Activated CD4-positive, alpha-beta T cell treated with anti-CD3 and anti-CD28 coated beads, Interleukin-2, amount 10 ng/mL, durations not matched to agents 7 days and 5 days (primary cell): ENCODE measurements at regions not wholly inside any gene's neighbourhood (a gene's known extent, or its start where the extent isn't known, plus 50 kb on each side); places are given as distances from the start of the nearest gene placed in this dataset.

Source experiments
- CTCF ChIA-PET: fragments of 350-600 bp; sonication (Branson Sonifier 250); formaldehyde crosslinking; loops from one replicate; lab custom pipeline; 2021; ENCODE audit warnings: antibody characterized with exemption; lab: Charles Lee
- POLR2A ChIA-PET: fragments of 350-600 bp; sonication (Branson Sonifier 250); formaldehyde crosslinking; loops from one replicate; lab custom pipeline; 2021; ENCODE audit warnings: antibody characterized with exemption; lab: Charles Lee
- DNase-seq: peaks from one replicate; pipeline ENCODE4 v3.0.0-alpha.2; 2020
- H3K27ac Mint-ChIP-seq: one replicate; pipeline ENCODE4 v1.8.0; 2021; ENCODE audit warnings: mild to moderate bottlenecking, moderate library complexity, mixed read lengths
- H3K27me3 Mint-ChIP-seq: one replicate; pipeline ENCODE4 v1.8.0; 2021; ENCODE audit warnings: mixed read lengths
- H3K36me3 Mint-ChIP-seq: one replicate; pipeline ENCODE4 v1.8.0; 2021; ENCODE audit warnings: low read depth, mixed read lengths
- H3K4me1 Mint-ChIP-seq: one replicate; pipeline ENCODE4 v1.8.0; 2021; ENCODE audit warnings: mixed read lengths
- H3K4me3 Mint-ChIP-seq: one replicate; pipeline ENCODE4 v1.8.0; 2021; ENCODE audit warnings: mild to moderate bottlenecking, moderate library complexity, mixed read lengths
- H3K9me3 Mint-ChIP-seq: one replicate; pipeline ENCODE4 v1.8.0; 2021; ENCODE audit warnings: mixed read lengths

- H3K27me3 Mint-ChIP-seq = no peaks in the 10 kb centered on the region
- H3K27ac Mint-ChIP-seq = no peak overlapping the region
- CTCF ChIA-PET = no interaction called here
- no peaks in the 10 kb centered on the region for H3K36me3 Mint-ChIP-seq
- no peaks in the 10 kb centered on the region for H3K4me1 Mint-ChIP-seq
- POLR2A ChIA-PET = no interaction called here
- peaks cover 2% of the 10 kb centered on the region for H3K9me3 Mint-ChIP-seq
- H3K4me3 Mint-ChIP-seq = no peak overlapping the region
- no peak for DNase-seq
These were observed 125.0 kb upstream of the EDNRA start for GRCh38 chr4:147355847-147356246.

GRCh38 chr4:147360301-147360700 lies 120.6 kb upstream of the EDNRA start:
- Mint-ChIP-seq H3K36me3 (no peaks in the 10 kb centered on the region), H3K27ac (no peak overlapping the region), H3K27me3 (no peaks in the 10 kb centered on the region), H3K4me1 (no peaks in the 10 kb centered on the region), H3K4me3 (no peak overlapping the region), H3K9me3 (peaks cover 2% of the 10 kb centered on the region)
- CTCF ChIA-PET = no interaction called here
- no peak for DNase-seq
- POLR2A ChIA-PET = no interaction called here

GRCh38 chr4:147361726-147362125 lies 119.2 kb upstream of the EDNRA start:
- Mint-ChIP-seq H3K4me1 (no peaks in the 10 kb centered on the region), H3K27ac (no peak overlapping the region), H3K27me3 (no peaks in the 10 kb centered on the region), H3K9me3 (peaks cover 2% of the 10 kb centered on the region), H3K36me3 (no peaks in the 10 kb centered on the region), H3K4me3 (no peak overlapping the region)
- ChIA-PET CTCF (no interaction called here), POLR2A (no interaction called here)
- DNase-seq = no peak

GRCh38 chr4:147362938-147363337 lies 118.0 kb upstream of the EDNRA start:
- DNase-seq = no peak
- no peaks in the 10 kb centered on the region for H3K27me3 Mint-ChIP-seq
- POLR2A ChIA-PET = no interaction called here
- H3K36me3 Mint-ChIP-seq = no peaks in the 10 kb centered on the region
- H3K4me3 Mint-ChIP-seq = no peak overlapping the region
- no peaks in the 10 kb centered on the region for H3K4me1 Mint-ChIP-seq
- peaks cover 2% of the 10 kb centered on the region for H3K9me3 Mint-ChIP-seq
- H3K27ac Mint-ChIP-seq = no peak overlapping the region
- CTCF ChIA-PET = no interaction called here

GRCh38 chr4:147363514-147363913 lies 117.4 kb upstream of the EDNRA start:
- Mint-ChIP-seq H3K9me3 (peaks cover 2% of the 10 kb centered on the region), H3K4me1 (no peaks in the 10 kb centered on the region), H3K36me3 (no peaks in the 10 kb centered on the region), H3K27ac (no peak overlapping the region), H3K27me3 (no peaks in the 10 kb centered on the region), H3K4me3 (no peak overlapping the region)
- DNase-seq = no peak
- POLR2A ChIA-PET = no interaction called here
- CTCF ChIA-PET = interaction anchor here (0.6 kb wide), 1 partner anchor 713 kb away, joined by 3 read pairs; no protein-coding TSS in a partner anchor

GRCh38 chr4:147365396-147365795 lies 115.5 kb upstream of the EDNRA start:
- no peaks in the 10 kb centered on the region for H3K36me3 Mint-ChIP-seq
- no peaks in the 10 kb centered on the region for H3K9me3 Mint-ChIP-seq
- H3K4me3 Mint-ChIP-seq = no peak overlapping the region
- ChIA-PET POLR2A (no interaction called here), CTCF (no interaction called here)
- no peak for DNase-seq
- no peak overlapping the region for H3K27ac Mint-ChIP-seq
- H3K27me3 Mint-ChIP-seq = no peaks in the 10 kb centered on the region
- H3K4me1 Mint-ChIP-seq = no peaks in the 10 kb centered on the region

- POLR2A ChIA-PET = no interaction called here
These were observed 114.7 kb upstream of the EDNRA start for GRCh38 chr4:147366164-147366563.

GRCh38 chr4:147367891-147368290 lies 113.0 kb upstream of the EDNRA start:
- no peak for DNase-seq
- H3K4me3 Mint-ChIP-seq = no peak overlapping the region
- ChIA-PET POLR2A (no interaction called here), CTCF (no interaction called here)
- H3K9me3 Mint-ChIP-seq = no peaks in the 10 kb centered on the region
- H3K4me1 Mint-ChIP-seq = no peaks in the 10 kb centered on the region
- no peaks in the 10 kb centered on the region for H3K36me3 Mint-ChIP-seq
- H3K27me3 Mint-ChIP-seq = no peaks in the 10 kb centered on the region
- H3K27ac Mint-ChIP-seq = no peak overlapping the region

More at GRCh38 chr4:147366164-147366563, 114.7 kb upstream of the EDNRA start:
- Mint-ChIP-seq H3K4me3 (no peak overlapping the region), H3K27me3 (no peaks in the 10 kb centered on the region), H3K9me3 (no peaks in the 10 kb centered on the region), H3K27ac (no peak overlapping the region), H3K36me3 (no peaks in the 10 kb centered on the region), H3K4me1 (no peaks in the 10 kb centered on the region)
- CTCF ChIA-PET = no interaction called here
- no peak for DNase-seq

- no peak for DNase-seq
- Mint-ChIP-seq H3K36me3 (no peaks in the 10 kb centered on the region), H3K4me3 (no peak overlapping the region), H3K9me3 (no peaks in the 10 kb centered on the region), H3K4me1 (no peaks in the 10 kb centered on the region), H3K27me3 (no peaks in the 10 kb centered on the region), H3K27ac (no peak overlapping the region)
- CTCF ChIA-PET = no interaction called here
- POLR2A ChIA-PET = no interaction called here
These were observed 111.9 kb upstream of the EDNRA start for GRCh38 chr4:147368948-147369347.

GRCh38 chr4:147370473-147370872 lies 110.4 kb upstream of the EDNRA start:
- H3K27me3 Mint-ChIP-seq = no peaks in the 10 kb centered on the region
- H3K36me3 Mint-ChIP-seq = no peaks in the 10 kb centered on the region
- H3K4me1 Mint-ChIP-seq = no peaks in the 10 kb centered on the region
- POLR2A ChIA-PET = no interaction called here
- CTCF ChIA-PET = no interaction called here
- no peak overlapping the region for H3K27ac Mint-ChIP-seq
- H3K9me3 Mint-ChIP-seq = no peaks in the 10 kb centered on the region
- no peak for DNase-seq
- no peak overlapping the region for H3K4me3 Mint-ChIP-seq

GRCh38 chr4:147370881-147371280 lies 110.0 kb upstream of the EDNRA start:
- Mint-ChIP-seq H3K4me3 (no peak overlapping the region), H3K4me1 (no peaks in the 10 kb centered on the region), H3K9me3 (no peaks in the 10 kb centered on the region), H3K36me3 (no peaks in the 10 kb centered on the region), H3K27me3 (peaks cover 2% of the 10 kb centered on the region), H3K27ac (no peak overlapping the region)
- ChIA-PET CTCF (no interaction called here), POLR2A (no interaction called here)
- no peak for DNase-seq

GRCh38 chr4:147371661-147372060 lies 109.2 kb upstream of the EDNRA start:
- DNase-seq = no peak
- H3K4me1 Mint-ChIP-seq = no peaks in the 10 kb centered on the region
- H3K27me3 Mint-ChIP-seq = peaks cover 2% of the 10 kb centered on the region
- no peak overlapping the region for H3K4me3 Mint-ChIP-seq
- H3K9me3 Mint-ChIP-seq = no peaks in the 10 kb centered on the region
- CTCF ChIA-PET = no interaction called here
- H3K27ac Mint-ChIP-seq = no peak overlapping the region
- H3K36me3 Mint-ChIP-seq = no peaks in the 10 kb centered on the region
- POLR2A ChIA-PET = no interaction called here

GRCh38 chr4:147378780-147379179 lies 102.1 kb upstream of the EDNRA start:
- Mint-ChIP-seq H3K27ac (no peak overlapping the region), H3K27me3 (peaks cover 2% of the 10 kb centered on the region), H3K9me3 (no peaks in the 10 kb centered on the region), H3K4me1 (no peaks in the 10 kb centered on the region), H3K4me3 (no peak overlapping the region), H3K36me3 (no peaks in the 10 kb centered on the region)
- no peak for DNase-seq
- CTCF ChIA-PET = no interaction called here
- POLR2A ChIA-PET = no interaction called here

GRCh38 chr4:147381749-147382148 lies 99.1 kb upstream of the EDNRA start:
- ChIA-PET POLR2A (no interaction called here), CTCF (no interaction called here)
- no peaks in the 10 kb centered on the region for H3K4me1 Mint-ChIP-seq
- H3K27me3 Mint-ChIP-seq = no peaks in the 10 kb centered on the region
- H3K36me3 Mint-ChIP-seq = no peaks in the 10 kb centered on the region
- H3K9me3 Mint-ChIP-seq = no peaks in the 10 kb centered on the region
- no peak overlapping the region for H3K27ac Mint-ChIP-seq
- no peak for DNase-seq
- H3K4me3 Mint-ChIP-seq = no peak overlapping the region
